HepG2 (cell line): ENCODE measurements at regions not wholly inside any gene's neighbourhood (a gene's known extent, or its start where the extent isn't known, plus 50 kb on each side); places are given as distances from the start of the nearest gene placed in this dataset.

Source experiments
- ATAC-seq: fragments of 200-7000 bp; cut with Tn5 transposase; 3 replicates; pipeline ENCODE4 v1.9.1; 2020; ENCODE audit warnings: mild to moderate bottlenecking, moderate library complexity
- BruUV-seq: library from RNA; stranded (reverse); fragments of 400-500 nt; replicated peaks from 2 replicates; lab custom pipeline; 2021; lab: Mats Ljungman, UMichigan
- CTCF ChIA-PET: fragments of 300-600 bp; formaldehyde crosslinking; extraction: SDS; loops from one replicate; lab custom pipeline; 2021; ENCODE audit warnings: low total read pairs, inconsistent platforms, low intra/inter-chr PET ratio; lab: Yijun Ruan, JAX
- POLR2A ChIA-PET: fragments of 350-600 bp; sonication (Branson Sonifier 250); formaldehyde crosslinking; loops from one replicate; lab custom pipeline; 2020; ENCODE audit warnings: antibody characterized with exemption, inconsistent platforms; lab: Yijun Ruan, JAX
- DNase-seq: peaks from one replicate; pipeline ENCODE4 v3.0.0-alpha.2; 2015; ENCODE audit warnings: low spot score
- FAIRE-seq: peaks from 3 replicates; lab custom pipeline; 2011; peaks lifted over from hg19 to GRCh38; lab: Jason Lieb, UNC
- H2AFZ ChIP-seq: one replicate; pipeline ENCODE4 v1.6.1; 2011; ENCODE audit warnings: low read length, inconsistent platforms
- H3K27ac ChIP-seq: fragments of 300-600 bp; 3 replicates; pipeline ENCODE4 v1.8.0; 2011; ENCODE audit warnings: mixed run types, mild to moderate bottlenecking, mixed read lengths, low read length, inconsistent platforms; ENCODE audit not compliant: insufficient read depth; ENCODE audit errors: extremely low read length
- H3K27me3 ChIP-seq, 2 experiments: fragments of 200-600 bp in 1 of 2; 2 replicates in 1 of 2; 3 replicates in 1 of 2; pipeline versions ENCODE4 v1.6.0 to v1.8.0; 2011; ENCODE audit warnings: low read length in 2 of 2, mild to moderate bottlenecking in 2 of 2, moderate library complexity in 2 of 2, inconsistent platforms in 1 of 2; ENCODE audit not compliant: insufficient read depth in 2 of 2, control insufficient read depth in 1 of 2
- H3K36me3 ChIP-seq, 2 experiments: fragments of 200-600 bp in 1 of 2; replicated peaks in 1 of 2; 2 replicates in 1 of 2; 3 replicates in 1 of 2; pipeline versions ENCODE4 v1.5.1 to v1.8.0; 2011; ENCODE audit warnings: low read length in 2 of 2, inconsistent platforms in 1 of 2; ENCODE audit not compliant: insufficient read depth in 2 of 2, control insufficient read depth in 1 of 2
- H3K4me1 ChIP-seq: 2 replicates; pipeline ENCODE4 v1.5.1; 2012; ENCODE audit warnings: low read length, inconsistent platforms; ENCODE audit not compliant: insufficient read depth
- H3K4me2 ChIP-seq: 2 replicates; pipeline ENCODE4 v1.6.0; 2011; ENCODE audit warnings: low read depth, low read length, inconsistent platforms
- H3K4me3 ChIP-seq, 3 experiments: fragments of 200-600 bp in 1 of 3; sonication (generic), shearing (Covaris generic) in 1 of 3; replicated peaks in 1 of 3; 2 replicates each; pipeline ENCODE4 v1.5.1; 2011 to 2016; ENCODE audit warnings: low read length in 3 of 3, inconsistent platforms in 2 of 3, low read depth in 2 of 3, mild to moderate bottlenecking in 2 of 3, control low read depth in 1 of 3, mixed read lengths in 1 of 3; ENCODE audit not compliant: insufficient read depth in 1 of 3
- H3K79me2 ChIP-seq: one replicate; pipeline ENCODE4 v1.6.1; 2011; ENCODE audit warnings: low read length, inconsistent platforms; ENCODE audit not compliant: insufficient read depth
- H3K9ac ChIP-seq: 2 replicates; pipeline ENCODE4 v1.6.0; 2011; ENCODE audit warnings: mild to moderate bottlenecking, low read depth, low read length, inconsistent platforms; ENCODE audit not compliant: insufficient read depth
- H3K9me3 ChIP-seq: 2 replicates; pipeline ENCODE4 v1.5.1; 2012; ENCODE audit warnings: mild to moderate bottlenecking, low read length
- H4K20me1 ChIP-seq: 2 replicates; pipeline ENCODE4 v1.6.0; 2011; ENCODE audit warnings: inconsistent platforms, mild to moderate bottlenecking, low read length, moderate library complexity; ENCODE audit not compliant: insufficient read depth
- BRCA1 ChIP-seq: sonication (generic); formaldehyde crosslinking; IDR thresholded peaks from 2 replicates; pipeline ENCODE4 v1.4.0; 2020; ENCODE audit warnings: missing genetic modification reagents
- LBX2 ChIP-seq: sonication (generic); formaldehyde crosslinking; IDR thresholded peaks from 2 replicates; pipeline ENCODE4 v1.5.0; 2020; ENCODE audit warnings: missing genetic modification reagents, mild to moderate bottlenecking, borderline replicate concordance
- RFX1 ChIP-seq: fragments of 450-650 bp; IDR thresholded peaks from 2 replicates; pipeline ENCODE4 v1.6.1; 2017
- SNRNP70 ChIP-seq: fragments of 200-400 bp; formaldehyde crosslinking; IDR thresholded peaks from 2 replicates; pipeline ENCODE4 v1.6.1; 2017; ENCODE audit warnings: mild to moderate bottlenecking, low read depth, low read length, moderate library complexity
- ZBTB40 ChIP-seq, 2 experiments: fragments of 450-650 bp in 1 of 2; sonication (generic) in 1 of 2; formaldehyde crosslinking in 1 of 2; IDR thresholded peaks; 2 replicates each; pipeline versions ENCODE4 v1.6.1 to v1.8.0; 2016 to 2022; ENCODE audit warnings: antibody characterized with exemption in 1 of 2, mild to moderate bottlenecking in 1 of 2, missing genetic modification reagents in 1 of 2
- ZC3H13 ChIP-seq: sonication (generic); formaldehyde crosslinking; IDR thresholded peaks from 2 replicates; pipeline ENCODE4 v1.8.1; 2023; ENCODE audit warnings: mild to moderate bottlenecking, missing genetic modification reagents, moderate library complexity
- ZNF234 ChIP-seq: sonication (generic); formaldehyde crosslinking; conservative IDR thresholded peaks from 2 replicates; pipeline ENCODE4 v1.5.1; 2020; ENCODE audit warnings: mild to moderate bottlenecking, missing genetic modification reagents
- ZNF282 ChIP-seq: fragments of 450-650 bp; IDR thresholded peaks from 2 replicates; pipeline ENCODE4 v1.6.1; 2018; ENCODE audit not compliant: partially characterized antibody
- ZNF431 ChIP-seq: sonication (generic); formaldehyde crosslinking; IDR thresholded peaks from 2 replicates; pipeline ENCODE4 v1.9.0; 2022; ENCODE audit warnings: missing genetic modification reagents, low read depth, mild to moderate bottlenecking, borderline replicate concordance
- ZNF841 ChIP-seq: sonication (generic); formaldehyde crosslinking; IDR thresholded peaks from 2 replicates; pipeline ENCODE4 v1.8.1; 2023; ENCODE audit warnings: missing genetic modification reagents, borderline replicate concordance
- ZNF883 ChIP-seq: sonication (generic); formaldehyde crosslinking; IDR thresholded peaks from 2 replicates; pipeline ENCODE4 v1.5.1; 2020; ENCODE audit warnings: mild to moderate bottlenecking, missing genetic modification reagents; ENCODE audit errors: not compliant biosample characterization
- WGBS: methylation state at CpG from one replicate; pipeline ENCODE4 v1.1.6; 2017; ENCODE audit warnings: low lambda C conversion rate; 5-methylcytosine and 5-hydroxymethylcytosine counted together
- in situ Hi-C: cut with HindIII; loops from 2 replicates; pipeline ENCODE4 v1.10.0; 2017; ENCODE audit warnings: low pct_unique_long_range_greater_than_20kb; ENCODE audit not compliant: extremely low pct_ligation_motif_present
- intact Hi-C: fragments of 100-400 bp; cut with micrococcal nuclease; formaldehyde crosslinking; loops from one replicate; pipeline ENCODE4 v1.10.0; 2022; ENCODE audit not compliant: unreplicated experiment

GRCh38 chr2:136257893-136258292, 139.9 kb upstream of the CXCR4 start:
- no peak overlapping the region for H2AFZ ChIP-seq
- FAIRE-seq (no peak), ATAC-seq (no peak), DNase-seq (no peak)
- no TSS peak for BruUV-seq
- 0% methylated on average over 1 of the region's 1 CpG for WGBS
- 0 out of 2 replicates have a peak, but pooled peaks cover 9% of the 10 kb centered on the region for H3K4me1 ChIP-seq
- TF ChIP-seq ZNF883 (CRISPR knock-in tag) = no peak
- TF ChIP-seq ZNF234 = no peak
- TF ChIP-seq BRCA1 = no peak
- no peak for TF ChIP-seq LBX2 (CRISPR knock-in tag)
- no peak for TF ChIP-seq SNRNP70
- TF ChIP-seq ZNF841 (CRISPR knock-in tag) = no peak
- TF ChIP-seq ZNF431 (CRISPR knock-in tag) = no peak
- TF ChIP-seq RFX1 = no peak
- TF ChIP-seq ZNF282 = no peak
- TF ChIP-seq ZC3H13 (CRISPR knock-in tag) = no peak
- TF ChIP-seq ZBTB40 (IDR thresholded peaks at IDR 0.05) = no peak
- TF ChIP-seq ZBTB40 (CRISPR knock-in tag; IDR thresholded peaks at IDR 0.05) = no peak
- in situ Hi-C loops (no loop called here), intact Hi-C loops (no loop called here)
- H4K20me1 ChIP-seq = no peaks in the 10 kb centered on the region
- H3K4me3 ChIP-seq = no peak overlapping the region
- CTCF ChIA-PET = no interaction called here
- no peak overlapping the region for H3K4me2 ChIP-seq
- no peak overlapping the region for H3K9ac ChIP-seq
- H3K36me3 ChIP-seq = no peaks in the 10 kb centered on the region
- H3K27me3 ChIP-seq = peaks cover 1 to 5% of the 10 kb centered on the region in 2 experiments; a peak in 2 of 5 replicates
- no peak overlapping the region for H3K27ac ChIP-seq
- no peaks in the 10 kb centered on the region for H3K79me2 ChIP-seq
- no peaks in the 10 kb centered on the region for H3K9me3 ChIP-seq
- POLR2A ChIA-PET = no interaction called here
